NCI-H226 (cell line): ENCODE measurements at regions not wholly inside any gene's neighbourhood (a gene's known extent, or its start where the extent isn't known, plus 50 kb on each side); places are given as distances from the start of the nearest gene placed in this dataset.

Source experiments
- DNase-seq: peaks from one replicate; pipeline ENCODE4 v3.0.0-alpha.2; 2015

DNA sequence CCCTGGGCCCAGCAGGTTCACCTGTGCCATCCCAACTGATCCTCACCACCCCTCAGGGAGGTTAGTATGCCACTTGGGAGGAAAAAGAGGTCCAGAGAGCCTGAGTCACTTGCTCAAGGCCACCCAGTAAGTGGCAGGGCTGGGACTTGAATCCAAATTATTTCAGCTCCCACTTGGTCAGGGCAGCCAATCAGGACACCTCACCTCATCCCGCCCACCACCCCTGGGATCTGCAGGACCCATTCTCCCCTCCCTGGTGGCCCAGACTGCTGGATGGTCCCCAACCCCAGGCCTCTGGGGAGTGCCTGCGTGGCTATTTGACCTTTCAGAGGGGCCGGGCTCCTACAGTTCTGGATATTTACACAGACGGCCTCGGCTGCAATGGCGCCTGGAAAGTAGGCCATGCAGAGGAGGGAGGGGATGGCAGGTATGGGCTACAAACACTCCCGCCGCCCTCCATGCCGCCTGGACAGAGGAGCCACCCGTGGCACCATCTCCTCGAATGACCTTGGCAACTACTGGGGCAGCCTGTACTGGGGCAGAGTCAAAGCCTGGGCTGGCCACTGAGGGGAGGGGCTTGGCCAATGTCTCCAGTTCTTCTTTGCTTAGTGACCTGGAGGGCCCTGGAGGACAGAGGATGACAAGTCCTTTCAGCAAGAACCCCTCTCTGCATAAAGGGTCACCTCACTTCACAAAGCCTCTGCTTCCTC lies 153.6 kb upstream of the LINGO1 start:
- DNase-seq = no peak

DNA sequence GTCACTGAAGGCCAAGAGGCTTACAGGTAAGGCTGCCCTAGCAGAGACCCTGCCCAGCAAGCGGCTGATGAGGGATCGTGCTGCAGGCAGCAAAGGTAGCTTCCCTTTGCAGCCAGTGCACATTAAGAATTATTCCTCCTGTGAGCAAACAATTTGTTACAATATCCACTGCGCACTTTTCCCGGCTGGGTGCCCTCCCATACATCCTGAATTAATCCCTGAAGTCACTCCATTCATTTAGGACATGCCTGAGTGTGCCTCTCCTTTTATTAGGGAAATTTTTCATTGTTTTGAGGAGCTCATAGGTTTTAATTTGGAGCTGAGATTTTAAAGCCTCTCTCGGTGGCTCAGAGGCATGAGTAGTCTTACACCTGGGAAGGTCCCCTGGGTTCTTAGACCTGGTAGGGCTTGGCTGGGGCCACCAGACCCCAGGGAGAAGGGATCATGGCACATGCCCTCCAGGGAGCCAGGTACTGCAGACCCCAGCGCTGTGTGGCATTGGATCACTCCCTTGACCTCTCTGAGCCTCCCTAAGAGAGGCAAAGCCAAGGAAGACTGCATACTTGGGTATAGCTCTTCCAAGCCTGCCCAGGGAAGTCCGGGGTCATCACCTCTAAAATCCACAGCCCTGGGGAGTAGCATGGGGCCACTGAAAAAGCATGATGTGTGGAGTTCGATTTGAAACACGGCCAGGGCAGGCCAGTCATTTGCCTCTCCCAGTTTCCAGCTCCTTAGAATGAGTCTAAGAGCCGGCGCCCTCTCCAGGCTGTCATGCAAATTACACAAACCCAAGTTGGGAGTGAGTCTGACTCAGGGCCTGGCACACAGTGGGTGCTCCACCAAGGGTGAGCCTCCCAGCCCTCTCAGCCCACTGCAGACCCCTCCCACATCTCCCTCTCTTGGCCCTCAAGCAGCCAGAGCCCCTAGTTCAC lies 151.9 kb upstream of the LINGO1 start:
- no peak for DNase-seq

DNA sequence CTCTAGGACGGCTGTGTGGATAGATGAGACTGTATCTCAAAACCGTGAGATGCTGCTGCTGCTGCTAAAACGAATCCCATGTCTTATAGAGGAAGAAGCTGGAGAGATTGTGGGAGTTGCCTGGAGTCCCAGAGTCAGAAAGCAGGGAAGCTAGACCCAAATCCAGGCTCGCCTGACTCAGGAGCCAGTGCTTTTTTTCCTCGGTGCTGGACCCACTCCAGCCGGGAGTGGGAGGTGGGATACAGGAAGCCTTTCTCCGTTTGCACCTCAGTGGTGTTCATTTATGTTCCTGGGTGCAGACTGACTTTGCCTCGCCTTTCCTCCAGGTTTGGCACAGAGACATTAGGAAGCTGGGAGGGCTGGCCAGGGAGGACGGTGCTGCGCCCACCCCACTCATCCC lies 150.9 kb upstream of the LINGO1 start:
- no peak for DNase-seq

DNA sequence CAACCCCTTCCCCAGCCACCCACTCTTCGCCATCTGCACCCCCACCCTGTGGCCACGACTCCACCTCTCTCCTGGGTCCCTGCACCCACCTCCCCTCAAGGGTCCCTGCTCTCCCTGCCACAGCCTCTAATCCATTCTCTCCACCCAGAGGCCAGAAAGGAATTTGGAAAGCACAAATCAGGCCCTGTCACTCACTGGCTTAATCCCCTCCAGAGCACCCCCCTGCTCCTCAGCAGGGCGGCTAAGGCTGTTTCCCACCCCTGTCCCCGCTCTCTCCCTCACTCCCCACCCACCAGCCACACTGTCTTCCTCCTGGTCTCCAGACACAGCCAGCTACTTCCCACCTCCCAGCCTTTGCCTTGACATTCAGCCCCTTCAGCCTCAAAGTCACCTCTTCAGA lies 150.0 kb upstream of the LINGO1 start:
- no peak for DNase-seq

DNA sequence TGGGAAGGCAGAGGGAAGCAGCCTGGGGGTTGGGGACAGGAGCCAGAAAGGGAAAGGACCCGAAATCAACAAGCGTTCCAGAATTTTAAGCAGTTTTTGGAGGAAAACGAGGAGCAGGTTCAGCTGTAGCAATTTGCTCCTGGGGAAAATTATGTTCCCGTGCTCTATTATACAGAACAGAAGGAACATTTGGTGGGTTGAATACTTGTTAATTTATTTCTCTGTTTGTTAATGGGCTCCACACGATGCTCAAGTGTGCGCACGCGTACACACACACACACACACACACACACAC lies 149.2 kb upstream of the LINGO1 start:
- no peak for DNase-seq

DNA sequence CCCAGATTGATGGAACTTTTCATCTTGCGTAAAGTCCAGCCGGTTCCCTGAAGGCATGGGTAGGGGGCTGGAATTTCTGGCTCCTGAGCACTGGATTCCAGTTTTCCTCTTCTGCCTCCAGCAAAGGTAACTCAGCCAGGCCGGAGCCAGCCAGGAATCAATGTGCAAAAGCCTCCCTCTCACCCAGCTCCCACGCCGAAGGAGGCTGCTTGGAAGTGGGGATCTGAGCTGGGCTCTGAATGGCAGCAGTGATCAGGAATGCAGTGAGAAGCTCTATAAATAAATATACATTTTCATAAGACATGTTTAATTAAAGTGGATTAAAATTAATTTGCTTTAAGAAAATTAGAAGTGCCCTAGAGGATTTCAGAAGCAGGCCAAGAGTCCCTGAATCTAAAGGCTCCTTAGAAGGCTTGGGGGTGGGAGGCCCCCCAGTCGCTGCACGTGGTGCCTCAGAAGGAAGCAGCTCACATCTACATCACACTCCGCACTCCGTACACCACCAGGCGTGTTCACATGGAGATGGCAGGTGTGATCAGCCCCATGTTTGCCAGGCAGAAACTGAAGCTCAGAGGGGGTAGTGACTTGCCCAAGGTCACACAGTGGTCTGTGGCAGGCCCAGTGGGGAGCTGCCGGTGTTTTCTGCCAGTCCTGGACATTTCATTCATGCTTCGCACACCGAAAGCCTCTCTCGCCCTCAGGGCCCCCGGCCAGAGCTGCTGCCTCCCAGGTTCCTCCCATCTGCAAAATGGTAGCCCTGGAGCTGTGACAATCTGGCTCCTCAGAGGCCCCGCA lies 148.6 kb upstream of the LINGO1 start:
- no peak for DNase-seq

DNA sequence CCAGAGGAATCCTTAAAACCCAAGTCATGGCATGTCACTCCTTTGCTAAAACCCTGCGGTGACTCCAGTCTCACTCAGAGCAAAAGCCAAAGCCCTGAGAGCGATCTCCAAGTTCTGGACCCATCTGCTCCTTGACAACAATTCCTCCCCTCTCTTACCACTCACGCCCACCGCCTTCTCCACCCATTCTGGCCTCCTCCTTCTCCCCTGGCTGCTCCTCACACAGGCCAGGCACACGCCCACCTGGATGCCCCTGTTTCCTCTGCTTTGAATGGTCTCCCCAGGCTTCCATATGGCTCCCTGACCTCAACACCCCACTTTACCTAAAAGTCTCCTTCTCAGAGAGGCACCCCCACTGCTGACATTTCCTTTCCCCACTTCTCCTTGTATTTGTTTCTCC lies 146.1 kb upstream of the LINGO1 start:
- DNase-seq = no peak

DNA sequence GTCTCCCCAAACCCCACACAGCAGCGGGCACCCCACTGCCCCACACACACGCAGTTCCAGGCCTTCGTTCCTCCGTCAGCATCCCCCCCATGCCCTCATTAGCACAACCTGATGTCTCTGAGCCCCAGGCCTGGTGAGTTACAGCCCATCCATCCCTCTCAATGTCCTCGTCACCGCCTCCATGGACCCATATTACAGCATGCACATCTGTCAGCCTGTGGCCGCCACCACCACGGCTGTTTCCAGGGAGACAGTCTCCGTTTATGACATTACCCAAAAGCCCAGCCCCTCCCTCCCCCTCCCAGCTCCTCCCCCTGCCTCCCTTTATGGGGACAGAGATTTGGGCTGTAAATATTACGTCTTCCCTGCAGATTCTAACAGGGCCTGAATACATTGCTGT lies 143.1 kb upstream of the LINGO1 start:
- no peak for DNase-seq

DNA sequence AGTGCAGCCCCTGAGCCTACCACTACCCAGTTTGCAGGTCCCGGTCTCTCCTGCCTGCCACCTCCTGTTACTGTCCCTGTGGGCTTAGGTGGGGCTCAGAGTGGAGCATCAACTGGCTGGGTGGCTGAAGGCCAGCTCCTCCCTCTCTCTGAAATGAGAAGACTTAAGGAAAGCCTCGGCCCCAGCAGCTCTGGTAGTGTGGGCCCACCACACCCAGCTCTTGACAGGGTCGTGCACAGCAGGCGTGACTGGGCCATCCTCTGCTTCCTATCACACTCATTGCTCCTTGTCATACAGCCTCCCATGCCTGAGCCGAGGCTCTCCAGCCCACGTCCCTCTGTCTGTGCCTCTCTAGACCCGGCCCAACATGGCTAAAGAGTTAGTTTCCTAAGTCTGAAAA lies 142.7 kb upstream of the LINGO1 start:
- DNase-seq = no peak

DNA sequence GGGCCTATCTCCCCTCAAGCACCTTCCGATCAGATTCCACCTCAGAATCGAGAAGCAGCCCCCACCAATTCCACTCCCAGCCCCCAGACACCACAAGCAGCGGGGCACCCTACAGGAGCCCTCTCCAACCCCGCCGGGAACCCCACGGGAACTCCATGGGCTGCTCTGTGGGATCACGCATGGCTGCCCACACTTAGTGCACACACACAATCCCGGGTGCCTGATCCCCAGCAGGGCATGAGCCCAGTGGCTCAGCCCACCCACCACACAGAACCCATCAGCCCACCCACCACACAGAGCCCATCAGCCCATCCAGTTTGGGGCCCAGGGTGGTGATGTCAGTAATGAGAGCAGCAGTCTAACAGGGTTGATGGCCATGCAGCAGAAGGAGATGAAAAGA lies 141.6 kb upstream of the LINGO1 start:
- no peak for DNase-seq

DNA sequence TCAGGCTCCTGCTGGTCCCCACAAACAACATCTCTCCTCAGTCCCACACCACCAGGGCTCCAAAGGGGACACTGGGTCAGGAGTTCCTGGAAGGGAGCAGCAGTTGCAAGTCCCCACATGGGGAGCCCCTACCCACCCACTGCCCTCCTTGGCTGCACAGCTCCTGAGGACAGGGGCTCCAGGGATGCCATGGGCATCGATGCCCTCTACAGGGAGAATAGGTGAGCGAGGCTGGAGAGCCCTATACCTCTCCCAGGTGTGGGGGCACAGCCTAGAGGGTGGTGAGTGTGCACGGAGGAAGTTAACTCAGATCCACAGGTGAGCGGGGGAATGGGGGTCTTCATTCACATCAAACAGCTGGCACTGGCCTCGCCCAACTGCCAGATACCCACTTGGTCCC lies 141.2 kb upstream of the LINGO1 start:
- DNase-seq = no peak

DNA sequence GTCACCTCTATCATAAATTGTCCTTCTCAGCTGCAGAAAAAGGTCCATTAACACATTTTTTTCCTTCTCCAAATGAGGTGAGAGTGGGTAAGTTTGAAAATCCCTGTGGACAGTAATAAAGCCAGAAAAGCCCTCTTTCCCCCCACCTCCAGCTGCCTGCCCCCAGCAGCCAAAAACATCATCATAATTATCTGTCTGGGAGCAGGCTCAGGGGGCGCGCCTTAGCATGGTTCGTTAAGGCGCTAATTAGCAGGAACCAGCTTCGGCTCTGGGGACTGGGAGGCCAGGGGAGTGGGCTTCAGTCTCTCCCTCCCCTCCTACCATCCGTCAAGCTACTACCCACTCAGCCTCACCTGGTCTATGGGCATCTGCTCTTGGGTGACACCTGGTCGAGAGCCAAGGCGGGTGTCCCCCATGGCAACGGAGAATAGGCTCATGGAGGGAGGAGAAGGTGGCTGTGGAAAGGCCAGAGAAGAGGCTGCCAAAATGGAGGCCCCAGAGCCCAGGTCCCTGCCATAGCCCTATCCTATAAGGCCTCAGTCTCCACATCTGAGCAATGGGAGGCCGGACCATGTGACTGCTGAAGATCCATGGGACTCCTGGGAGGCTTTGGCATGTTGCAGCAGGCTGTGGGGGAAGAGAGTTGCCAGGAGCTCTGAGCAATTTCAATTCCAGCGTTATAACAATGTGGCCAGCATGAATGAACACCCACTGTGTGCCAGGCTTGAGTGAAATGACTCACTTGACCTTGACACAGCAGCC lies 140.1 kb upstream of the LINGO1 start:
- no peak for DNase-seq

DNA sequence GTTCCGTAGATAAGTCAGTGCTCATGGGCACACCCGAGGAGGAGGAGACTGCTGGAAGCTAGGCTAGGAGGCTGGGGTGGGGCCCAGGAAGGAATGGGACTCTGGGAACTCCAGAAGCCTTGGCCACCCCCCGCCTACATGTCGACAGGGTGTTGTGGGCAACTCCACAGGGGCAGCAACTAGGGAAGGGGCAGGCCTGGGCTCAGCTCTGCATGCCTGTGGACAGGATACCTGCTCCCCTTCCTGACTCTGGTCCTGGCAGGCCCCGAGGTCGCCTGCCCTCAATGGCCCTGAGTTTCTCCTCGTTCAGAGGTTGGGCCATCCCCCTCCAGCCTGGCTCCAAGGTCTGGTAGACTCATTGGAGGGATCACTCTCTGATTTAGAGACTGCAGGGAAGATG lies 138.9 kb upstream of the LINGO1 start:
- no peak for DNase-seq

DNA sequence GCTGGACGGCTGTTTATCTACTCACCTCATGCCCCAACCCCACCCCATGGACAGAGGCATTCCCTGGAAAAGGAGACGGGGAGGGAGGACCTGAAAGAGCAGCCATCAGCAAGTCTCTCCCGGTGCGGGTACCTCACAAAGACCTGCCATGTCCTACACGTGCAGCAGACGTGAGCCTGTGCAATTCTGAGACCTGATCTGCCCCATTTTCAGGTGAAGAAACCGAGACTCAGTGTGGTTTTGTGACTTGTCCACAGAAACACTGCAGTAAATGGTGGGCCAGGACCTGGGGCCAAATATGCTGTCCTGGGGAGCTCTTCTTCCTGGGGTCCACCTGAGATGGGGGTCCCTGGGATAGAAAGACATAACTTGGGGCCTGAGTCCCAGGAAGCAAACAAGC lies 137.0 kb upstream of the LINGO1 start:
- DNase-seq = no peak

DNA sequence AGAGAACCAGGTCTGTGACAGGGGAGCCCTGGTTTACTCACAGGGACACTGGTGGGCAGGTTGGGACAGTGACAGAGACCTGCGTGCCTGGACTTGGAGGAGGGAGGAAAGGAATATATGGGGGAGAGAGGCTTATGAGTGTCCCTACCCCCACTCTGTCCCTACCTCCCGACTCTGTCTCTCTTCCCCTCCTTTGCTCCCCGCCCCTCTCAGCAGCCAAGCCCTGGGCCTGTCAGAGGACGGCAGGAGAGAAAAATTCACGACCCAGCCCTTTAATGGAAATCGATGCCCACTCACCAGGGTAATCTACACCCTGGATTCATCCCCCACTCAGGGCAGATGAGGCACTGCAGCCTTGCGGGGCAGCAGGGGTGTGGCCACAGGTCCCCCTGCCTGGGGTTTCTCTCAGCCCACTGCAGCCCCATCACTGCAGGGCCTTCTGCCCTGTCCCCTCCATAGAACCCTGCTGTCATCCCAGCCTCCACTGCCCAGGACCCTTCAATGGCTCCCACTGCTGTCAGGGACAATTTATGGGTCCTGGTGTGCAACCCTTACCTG lies 135.9 kb upstream of the LINGO1 start:
- DNase-seq = no peak

DNA sequence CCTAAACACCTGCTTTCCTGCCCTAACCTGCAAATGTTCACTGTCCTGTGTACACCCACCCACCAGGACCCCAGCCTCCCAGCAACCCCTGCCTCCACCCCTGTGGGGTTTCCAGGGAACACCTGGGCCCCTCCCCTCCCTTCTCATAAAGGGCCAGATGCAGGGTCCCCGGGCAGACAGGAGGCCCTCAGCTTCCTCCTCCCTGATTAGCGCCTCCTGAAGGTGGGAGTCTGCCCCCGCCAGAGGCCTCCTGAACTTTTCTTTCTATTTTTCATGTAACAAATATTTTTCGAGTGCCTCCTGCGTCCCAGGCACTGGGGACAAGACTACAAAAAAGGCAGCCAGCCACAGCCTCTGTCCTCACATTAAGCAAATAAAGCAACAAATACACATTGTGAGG lies 135.4 kb upstream of the LINGO1 start:
- DNase-seq = no peak

DNA sequence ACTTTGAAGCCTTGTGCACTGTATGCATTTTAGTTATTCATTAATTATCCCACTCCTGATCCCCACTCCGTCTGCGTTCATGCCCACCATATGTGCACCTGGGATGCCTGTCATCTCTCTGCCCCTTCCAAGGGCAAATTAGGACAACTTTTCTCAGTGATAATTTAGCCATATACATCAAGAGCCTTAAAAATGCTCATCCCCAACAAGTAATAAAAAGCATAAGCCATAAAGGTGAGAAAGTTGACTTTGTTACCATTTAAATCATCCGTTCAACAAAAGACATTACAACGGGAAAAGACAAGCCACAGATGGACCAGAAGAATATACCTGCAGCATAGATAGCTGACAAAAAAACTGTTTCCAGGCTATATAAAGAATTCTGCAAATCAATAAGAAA lies 131.4 kb upstream of the LINGO1 start:
- no peak for DNase-seq

DNA sequence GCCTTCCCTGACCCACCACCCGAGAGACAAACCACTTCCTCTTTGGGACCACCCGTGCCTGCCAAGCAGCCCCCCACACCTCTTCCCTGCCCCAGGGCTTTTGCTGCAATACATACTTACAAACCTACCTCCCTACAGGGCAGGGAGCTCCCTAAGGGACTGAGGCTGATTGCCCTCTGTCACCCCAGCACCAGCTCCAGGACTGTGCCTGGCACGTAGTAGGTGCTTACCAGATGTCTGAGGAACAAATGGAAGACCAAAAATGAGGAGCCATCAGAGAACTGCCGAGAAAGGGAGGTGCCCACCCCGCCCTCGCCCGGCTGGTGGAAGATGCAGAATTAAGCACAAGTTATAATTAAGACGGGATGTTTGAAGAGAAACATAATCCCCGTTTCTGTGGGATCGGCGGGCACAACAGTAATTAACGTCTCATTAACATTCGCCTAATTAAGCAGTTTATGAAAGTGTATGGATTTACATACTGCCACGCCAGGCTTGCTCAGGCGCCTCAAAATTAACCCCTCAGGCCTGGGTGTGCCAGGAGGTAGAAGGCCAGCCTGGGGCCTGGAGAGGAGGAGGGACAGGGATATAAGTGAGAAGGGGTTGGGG lies 130.1 kb upstream of the LINGO1 start:
- DNase-seq = no peak

DNA sequence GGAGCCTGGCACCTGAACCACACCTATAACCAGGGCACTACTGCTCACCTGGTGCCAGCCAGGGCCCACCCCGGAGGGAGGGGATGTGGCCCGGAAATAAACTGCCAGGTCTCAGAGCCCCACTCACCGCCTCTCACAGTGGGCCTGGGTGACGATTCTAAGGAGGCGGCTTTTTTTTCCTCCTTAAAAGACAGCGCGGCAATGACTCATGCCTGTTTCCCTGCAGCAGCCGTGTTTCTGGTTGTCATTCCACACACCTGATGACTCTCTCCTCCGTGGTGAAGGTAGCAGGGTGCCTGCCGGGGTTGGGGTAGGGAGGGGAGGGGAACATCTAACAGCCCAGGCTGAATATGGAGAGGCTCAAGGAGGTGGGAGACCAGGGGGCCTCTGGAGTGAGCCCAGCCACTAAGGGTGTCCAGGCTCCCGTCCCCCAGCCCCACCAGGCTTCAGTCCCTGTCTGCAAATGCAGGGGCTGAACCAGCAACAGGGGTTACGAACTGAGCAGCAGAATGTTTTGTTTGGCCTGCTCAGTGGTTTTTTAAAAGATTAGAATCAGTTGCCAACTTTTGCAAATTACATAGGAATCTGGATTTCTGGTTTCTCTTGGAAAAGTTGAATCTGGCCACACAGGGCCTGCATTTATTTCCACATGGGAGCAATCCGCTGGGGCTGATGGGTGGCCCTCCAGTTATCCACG lies 127.3 kb upstream of the LINGO1 start:
- no peak for DNase-seq

DNA sequence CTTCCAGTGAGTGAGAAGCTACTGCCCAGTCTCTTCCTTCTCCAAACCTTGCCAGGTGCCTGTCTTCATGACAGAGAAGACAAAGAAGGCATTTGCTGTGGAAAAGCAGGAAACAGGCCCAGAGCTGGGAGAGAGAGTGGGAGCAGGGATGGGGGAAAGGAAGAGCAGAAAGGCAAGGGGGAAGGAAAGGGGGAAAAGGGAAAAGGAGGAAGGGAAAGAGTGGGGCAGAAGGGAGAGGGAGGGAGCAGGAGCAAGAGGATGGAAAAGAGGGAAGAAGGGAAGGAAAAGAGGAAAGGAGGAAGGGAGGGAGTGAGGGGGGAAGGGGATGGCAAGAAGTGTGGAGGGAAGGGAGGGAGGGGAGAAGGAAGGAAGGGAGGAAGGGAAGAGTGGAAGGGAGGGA lies 121.2 kb upstream of the LINGO1 start:
- no peak for DNase-seq

DNA sequence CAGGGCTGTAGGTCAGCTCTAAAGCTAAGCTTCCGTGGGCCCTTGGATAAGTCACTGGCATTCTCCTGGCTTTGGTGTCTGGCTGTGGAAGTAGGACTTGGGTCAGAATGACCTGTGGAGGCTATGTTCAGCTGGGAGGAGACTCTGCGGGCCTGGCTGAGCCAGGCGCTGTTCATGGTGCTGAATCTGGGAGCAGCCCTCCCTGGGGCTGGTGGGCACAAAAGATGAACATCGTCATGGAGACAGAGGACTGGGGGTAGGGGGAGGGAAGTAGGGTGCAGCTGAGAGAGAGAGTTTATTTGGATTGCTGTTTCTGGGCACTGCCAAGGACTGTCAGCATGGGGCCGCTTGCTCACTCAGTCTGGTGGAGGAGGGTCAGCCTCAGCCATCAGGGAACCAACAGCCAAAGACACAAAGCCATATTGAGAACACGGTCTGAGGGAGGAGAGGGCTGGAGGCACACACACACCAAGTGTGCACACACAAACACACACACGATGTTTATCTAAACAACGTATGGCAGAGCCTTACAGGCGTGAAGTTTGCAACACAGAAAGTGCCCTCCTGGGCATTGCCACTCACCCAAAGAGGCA lies 120.7 kb upstream of the LINGO1 start:
- peak; percentile 45 for DNase-seq
